H9 (cell line): ENCODE measurements at regions not wholly inside any gene's neighbourhood (a gene's known extent, or its start where the extent isn't known, plus 50 kb on each side); places are given as distances from the start of the nearest gene placed in this dataset.

Experiments used
- DNase-seq: peaks from one replicate; pipeline ENCODE4 v3.0.0-alpha.2; 2017
- H2AFZ ChIP-seq: one replicate; pipeline ENCODE4 v1.6.1; 2013; ENCODE audit warnings: mild to moderate bottlenecking, low read length, control low read depth, moderate library complexity
- H2AK5ac ChIP-seq: 2 replicates; pipeline ENCODE4 v1.6.1; 2013; ENCODE audit warnings: low read length, control low read depth, mixed read lengths; ENCODE audit not compliant: insufficient read length
- H2BK120ac ChIP-seq: one replicate; pipeline ENCODE4 v1.6.1; 2013; ENCODE audit warnings: low read depth, mild to moderate bottlenecking, low read length, control low read depth, inconsistent platforms; ENCODE audit not compliant: poor library complexity, severe bottlenecking
- H2BK12ac ChIP-seq: 2 replicates; pipeline ENCODE4 v1.6.1; 2013; ENCODE audit warnings: low read length, control low read depth, mixed read lengths, low read depth; ENCODE audit not compliant: insufficient read length
- H2BK15ac ChIP-seq: 2 replicates; pipeline ENCODE4 v1.6.1; 2013; ENCODE audit warnings: low read depth, low read length, control low read depth
- H2BK20ac ChIP-seq: one replicate; pipeline ENCODE4 v1.6.1; 2013; ENCODE audit warnings: low read depth, mild to moderate bottlenecking, low read length, control low read depth, inconsistent platforms; ENCODE audit not compliant: poor library complexity, severe bottlenecking
- H2BK5ac ChIP-seq: 2 replicates; pipeline ENCODE4 v1.6.1; 2013; ENCODE audit warnings: low read length, control low read depth, mixed read lengths; ENCODE audit not compliant: insufficient read length
- H3K14ac ChIP-seq: 2 replicates; pipeline ENCODE4 v1.6.1; 2013; ENCODE audit warnings: low read length, control low read depth; ENCODE audit not compliant: insufficient read depth
- H3K18ac ChIP-seq: 2 replicates; pipeline ENCODE4 v1.6.1; 2013; ENCODE audit warnings: low read depth, mild to moderate bottlenecking, mixed read lengths, low read length, control low read depth; ENCODE audit not compliant: insufficient read length
- H3K23ac ChIP-seq: 2 replicates; pipeline ENCODE4 v1.6.1; 2013; ENCODE audit warnings: low read length, control low read depth, mixed read lengths, low read depth; ENCODE audit not compliant: insufficient read length
- H3K23me2 ChIP-seq: 2 replicates; pipeline ENCODE4 v1.6.1; 2013; ENCODE audit warnings: low read depth, mild to moderate bottlenecking, mixed read lengths, low read length, control low read depth; ENCODE audit not compliant: insufficient read length, poor library complexity, severe bottlenecking
- H3K27ac ChIP-seq: 2 replicates; pipeline ENCODE4 v1.5.1; 2013; ENCODE audit warnings: low read length, control low read depth, mixed read lengths, low read depth; ENCODE audit not compliant: insufficient read length
- H3K27me3 ChIP-seq: 2 replicates; pipeline ENCODE4 v1.6.1; 2013; ENCODE audit warnings: low read length, control low read depth, inconsistent platforms; ENCODE audit not compliant: insufficient read depth
- H3K4ac ChIP-seq: 2 replicates; pipeline ENCODE4 v1.6.1; 2013; ENCODE audit warnings: low read depth, mild to moderate bottlenecking, control low read depth, inconsistent platforms, low read length, moderate library complexity
- H3K4me1 ChIP-seq: 2 replicates; pipeline ENCODE4 v1.6.1; 2013; ENCODE audit warnings: low read length, control low read depth, inconsistent platforms; ENCODE audit not compliant: insufficient read depth
- H3K4me2 ChIP-seq: 2 replicates; pipeline ENCODE4 v1.6.1; 2013; ENCODE audit warnings: low read length, control low read depth, mixed read lengths; ENCODE audit not compliant: insufficient read length, insufficient read depth
- H3K56ac ChIP-seq: 2 replicates; pipeline ENCODE4 v1.6.1; 2013; ENCODE audit warnings: low read depth, mild to moderate bottlenecking, mixed read lengths, low read length, control low read depth; ENCODE audit not compliant: insufficient read length
- H3K79me1 ChIP-seq: 2 replicates; pipeline ENCODE4 v1.6.1; 2013; ENCODE audit warnings: low read depth, mild to moderate bottlenecking, moderate library complexity, low read length, control low read depth, inconsistent platforms; ENCODE audit not compliant: insufficient read depth, poor library complexity, severe bottlenecking
- H3K79me2 ChIP-seq: 2 replicates; pipeline ENCODE4 v1.6.1; 2013; ENCODE audit warnings: low read length, control low read depth, inconsistent platforms; ENCODE audit not compliant: insufficient read depth
- H3K9ac ChIP-seq: 2 replicates; pipeline ENCODE4 v1.6.1; 2013; ENCODE audit warnings: low read length, control low read depth, mixed read lengths; ENCODE audit not compliant: insufficient read length; ENCODE audit errors: extremely low read depth
- H3K9me3 ChIP-seq: one replicate; pipeline ENCODE4 v1.6.1; 2013; ENCODE audit warnings: low read depth, low read length, inconsistent platforms; ENCODE audit not compliant: control insufficient read depth
- H3T11ph ChIP-seq: one replicate; pipeline ENCODE4 v1.6.1; 2013; ENCODE audit warnings: mild to moderate bottlenecking, low read length, control low read depth, inconsistent platforms
- H4K20me1 ChIP-seq: one replicate; pipeline ENCODE4 v1.6.1; 2013; ENCODE audit not compliant: control insufficient read depth, insufficient read length, insufficient read depth
- H4K5ac ChIP-seq: 2 replicates; pipeline ENCODE4 v1.6.1; 2013; ENCODE audit warnings: low read depth, mild to moderate bottlenecking, mixed read lengths, low read length, control low read depth; ENCODE audit not compliant: insufficient read length
- H4K8ac ChIP-seq: replicated peaks from 2 replicates; pipeline ENCODE4 v1.6.1; 2013; ENCODE audit warnings: low read length, control low read depth, mixed read lengths, low read depth; ENCODE audit not compliant: insufficient read length
- H4K91ac ChIP-seq: 2 replicates; pipeline ENCODE4 v1.6.1; 2013; ENCODE audit warnings: low read depth, mild to moderate bottlenecking, moderate library complexity, mixed read lengths, low read length, control low read depth; ENCODE audit not compliant: insufficient read length
- H3K27ac Mint-ChIP-seq, 3 experiments: 2 replicates in 2 of 3; 3 replicates in 1 of 3; pipeline ENCODE4 v1.8.0; 2020 to 2021; ENCODE audit warnings: mixed read lengths in 3 of 3, mild to moderate bottlenecking in 1 of 3, moderate library complexity in 1 of 3
- H3K27me3 Mint-ChIP-seq: 2 replicates; pipeline ENCODE4 v1.8.0; 2021; ENCODE audit warnings: low read depth, mild to moderate bottlenecking, moderate library complexity, mixed read lengths
- H3K36me3 Mint-ChIP-seq, 3 experiments: 2 replicates in 2 of 3; 3 replicates in 1 of 3; pipeline ENCODE4 v1.8.0; 2020 to 2021; ENCODE audit warnings: low read depth in 3 of 3, mixed read lengths in 3 of 3; ENCODE audit not compliant: insufficient read depth in 1 of 3
- H3K4me1 Mint-ChIP-seq, 2 experiments: 2 replicates each; pipeline ENCODE4 v1.8.0; 2020; ENCODE audit warnings: mixed read lengths in 2 of 2
- H3K4me3 Mint-ChIP-seq, 2 experiments: 2 replicates in 1 of 2; 3 replicates in 1 of 2; pipeline ENCODE4 v1.8.0; 2020 to 2021; ENCODE audit warnings: mild to moderate bottlenecking in 2 of 2, mixed read lengths in 2 of 2, moderate library complexity in 1 of 2
- H3K9me3 Mint-ChIP-seq, 2 experiments: 2 replicates in 1 of 2; 3 replicates in 1 of 2; pipeline ENCODE4 v1.8.0; 2020; ENCODE audit warnings: mild to moderate bottlenecking in 2 of 2, mixed read lengths in 2 of 2, moderate library complexity in 1 of 2
- WGBS: extraction: QIAGEN DNeasy Blood & Tissue Kit; methylation state at CpG from one replicate; pipeline ENCODE4 v1.1.7; 2013; ENCODE audit warnings: missing lambda C conversion rate, low lambda C conversion rate, mixed read lengths; ENCODE audit not compliant: insufficient read length; ENCODE audit errors: extremely low coverage; 5-methylcytosine and 5-hydroxymethylcytosine counted together
- TF ChIP-seq, protein P1 (sequence below): fragments of 200-600 bp; sonication (generic); conservative IDR thresholded peaks from 3 replicates; pipeline ENCODE4 v1.8.0; 2021; ENCODE audit warnings: antibody characterized with exemption, mild to moderate bottlenecking

DNA sequence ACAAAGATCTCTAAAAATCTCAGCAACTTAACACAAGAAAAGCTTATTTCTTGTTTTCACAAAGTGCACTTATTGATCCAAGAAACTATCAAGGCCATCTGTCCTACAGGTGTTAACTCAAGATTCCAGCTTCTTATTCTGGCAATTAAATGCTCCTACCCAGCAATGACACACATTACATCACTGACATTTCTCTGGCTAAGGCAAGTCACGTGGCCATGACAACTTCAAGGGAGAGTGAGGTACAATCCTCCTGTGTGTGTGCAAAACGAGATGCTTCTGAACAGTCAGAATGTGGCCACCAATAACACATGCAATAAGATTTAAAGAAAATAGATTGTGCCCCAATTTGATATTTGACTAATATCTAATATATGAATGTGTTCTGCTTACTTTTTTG is 169.3 kb upstream of the BTBD3 start:
- H3K14ac ChIP-seq: no peak overlapping the region
- Mint-ChIP-seq H3K27ac (no peak overlapping the region), H3K9me3 (peaks cover 0 to 7% of the 10 kb centered on the region in 2 experiments; a peak in 3 of 5 replicates), H3K27me3 (no peaks in the 10 kb centered on the region), H3K36me3 (no peaks in the 10 kb centered on the region), H3K4me1 (no peaks in the 10 kb centered on the region), H3K4me3 (no peak overlapping the region)
- TF ChIP-seq, protein P1, sequence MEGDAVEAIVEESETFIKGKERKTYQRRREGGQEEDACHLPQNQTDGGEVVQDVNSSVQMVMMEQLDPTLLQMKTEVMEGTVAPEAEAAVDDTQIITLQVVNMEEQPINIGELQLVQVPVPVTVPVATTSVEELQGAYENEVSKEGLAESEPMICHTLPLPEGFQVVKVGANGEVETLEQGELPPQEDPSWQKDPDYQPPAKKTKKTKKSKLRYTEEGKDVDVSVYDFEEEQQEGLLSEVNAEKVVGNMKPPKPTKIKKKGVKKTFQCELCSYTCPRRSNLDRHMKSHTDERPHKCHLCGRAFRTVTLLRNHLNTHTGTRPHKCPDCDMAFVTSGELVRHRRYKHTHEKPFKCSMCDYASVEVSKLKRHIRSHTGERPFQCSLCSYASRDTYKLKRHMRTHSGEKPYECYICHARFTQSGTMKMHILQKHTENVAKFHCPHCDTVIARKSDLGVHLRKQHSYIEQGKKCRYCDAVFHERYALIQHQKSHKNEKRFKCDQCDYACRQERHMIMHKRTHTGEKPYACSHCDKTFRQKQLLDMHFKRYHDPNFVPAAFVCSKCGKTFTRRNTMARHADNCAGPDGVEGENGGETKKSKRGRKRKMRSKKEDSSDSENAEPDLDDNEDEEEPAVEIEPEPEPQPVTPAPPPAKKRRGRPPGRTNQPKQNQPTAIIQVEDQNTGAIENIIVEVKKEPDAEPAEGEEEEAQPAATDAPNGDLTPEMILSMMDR: no peak
- no peak overlapping the region for H3K9ac ChIP-seq
- H2AK5ac ChIP-seq: no peak overlapping the region
- no peaks in the 10 kb centered on the region for H3K9me3 ChIP-seq
- H3T11ph ChIP-seq: no peak overlapping the region
- no peak overlapping the region for H2BK20ac ChIP-seq
- no peak overlapping the region for H4K8ac ChIP-seq
- no peak for DNase-seq
- H2BK15ac ChIP-seq: no peak overlapping the region
- no peaks in the 10 kb centered on the region for H4K20me1 ChIP-seq
- no peak overlapping the region for H4K91ac ChIP-seq
- no peak overlapping the region for H3K18ac ChIP-seq
- no peaks in the 10 kb centered on the region for H3K23me2 ChIP-seq
- H3K79me2 ChIP-seq: no peaks in the 10 kb centered on the region
- H4K5ac ChIP-seq: no peak overlapping the region
- no peaks in the 10 kb centered on the region for H3K4me1 ChIP-seq
- H2BK120ac ChIP-seq: no peak overlapping the region
- H3K23ac ChIP-seq: no peak overlapping the region
- no peak overlapping the region for H3K56ac ChIP-seq
- no peak overlapping the region for H2BK5ac ChIP-seq
- no peak overlapping the region for H3K4ac ChIP-seq
- no peak overlapping the region for H2AFZ ChIP-seq
- whole genome bisulfite sequencing: no CpG with 5 or more reads among the region's 2 CpGs
- H3K27me3 ChIP-seq: no peaks in the 10 kb centered on the region
- H3K79me1 ChIP-seq: no peaks in the 10 kb centered on the region
- H3K4me2 ChIP-seq: no peak overlapping the region
- no peak overlapping the region for H3K27ac ChIP-seq
- no peak overlapping the region for H2BK12ac ChIP-seq
